ENCODE measurements at regions not wholly inside any gene's neighbourhood (a gene's known extent, or its start where the extent isn't known, plus 50 kb on each side); places are given as distances from the start of the nearest gene placed in this dataset.

GRCh38 chr13:34628209-34628682 is 313.8 kb upstream of the NBEA start:
- no peaks in the 10 kb centered on the region for H3K9me3 ChIP-seq (ENCODE audit: control insufficient read depth, low read length, poor library complexity, severe bottlenecking)
- Mint-ChIP-seq H3K27me3 (peaks cover 7% of the 10 kb centered on the region), H3K4me3 (no peak overlapping the region), H3K27ac (no peak overlapping the region), H3K4me1 (no peaks in the 10 kb centered on the region), H3K36me3 (ENCODE audit: low read depth) (no peaks in the 10 kb centered on the region)
- DNase-seq (no peak), ATAC-seq (no peak)

GRCh38 chr13:34634448-34634847 is 307.6 kb upstream of the NBEA start:
- Mint-ChIP-seq H3K36me3 (ENCODE audit: low read depth) (no peaks in the 10 kb centered on the region), H3K4me3 (no peak overlapping the region), H3K27ac (no peak overlapping the region), H3K4me1 (no peaks in the 10 kb centered on the region), H3K27me3 (no peaks in the 10 kb centered on the region)
- H3K9me3 ChIP-seq (ENCODE audit: control insufficient read depth, low read length, poor library complexity, severe bottlenecking), result no peaks in the 10 kb centered on the region
- no peak for ATAC-seq
- DNase-seq, result no peak

- DNase-seq, result no peak
- Mint-ChIP-seq H3K4me1 (no peaks in the 10 kb centered on the region), H3K36me3 (ENCODE audit: low read depth) (no peaks in the 10 kb centered on the region), H3K27me3 (no peaks in the 10 kb centered on the region), H3K27ac (no peak overlapping the region), H3K4me3 (no peak overlapping the region)
- no peaks in the 10 kb centered on the region for H3K9me3 ChIP-seq (ENCODE audit: control insufficient read depth, low read length, poor library complexity, severe bottlenecking)
- no peak for ATAC-seq
Measured at GRCh38 chr13:34637138-34637537, 304.9 kb upstream of the NBEA start.

DNA sequence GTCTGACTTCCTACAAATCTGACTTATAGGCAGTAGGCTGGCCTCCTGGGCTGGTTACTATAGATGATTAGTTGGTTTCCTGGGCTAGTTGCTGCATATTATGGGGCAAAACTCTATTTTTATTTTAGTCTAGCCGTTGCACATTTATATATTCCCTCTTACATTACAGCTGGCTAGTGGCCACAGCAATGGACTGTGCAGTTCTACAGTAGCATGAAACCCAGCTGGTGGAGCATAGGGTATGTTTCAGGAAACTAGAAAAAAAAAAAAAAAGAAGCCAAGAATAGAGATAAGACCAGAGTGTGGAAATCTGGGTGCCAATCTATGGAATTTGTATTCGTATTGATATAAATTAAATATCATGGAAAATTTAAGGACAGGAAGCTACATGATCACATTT is 304.4 kb upstream of the NBEA start:
- H3K27me3 Mint-ChIP-seq, result no peaks in the 10 kb centered on the region

GRCh38 chr13:34638897-34639296 is 303.2 kb upstream of the NBEA start:
- Mint-ChIP-seq H3K27me3 (no peaks in the 10 kb centered on the region), H3K4me1 (no peaks in the 10 kb centered on the region), H3K36me3 (ENCODE audit: low read depth) (no peaks in the 10 kb centered on the region), H3K4me3 (no peak overlapping the region), H3K27ac (no peak overlapping the region)
- no peaks in the 10 kb centered on the region for H3K9me3 ChIP-seq (ENCODE audit: control insufficient read depth, low read length, poor library complexity, severe bottlenecking)
- ATAC-seq (no peak), DNase-seq (no peak)

More for the DNA sequence above, 304.4 kb upstream of the NBEA start:
- no peaks in the 10 kb centered on the region for H3K36me3 Mint-ChIP-seq (ENCODE audit: low read depth)
- ATAC-seq (no peak), DNase-seq (no peak)
- no peak overlapping the region for H3K27ac Mint-ChIP-seq
- H3K4me3 Mint-ChIP-seq, result no peak overlapping the region
- no peaks in the 10 kb centered on the region for H3K4me1 Mint-ChIP-seq
- no peaks in the 10 kb centered on the region for H3K9me3 ChIP-seq (ENCODE audit: control insufficient read depth, low read length, poor library complexity, severe bottlenecking)

- Mint-ChIP-seq H3K4me3 (no peak overlapping the region), H3K27me3 (no peaks in the 10 kb centered on the region), H3K36me3 (ENCODE audit: low read depth) (no peaks in the 10 kb centered on the region), H3K4me1 (no peaks in the 10 kb centered on the region), H3K27ac (no peak overlapping the region)
- no peaks in the 10 kb centered on the region for H3K9me3 ChIP-seq (ENCODE audit: control insufficient read depth, low read length, poor library complexity, severe bottlenecking)
- no peak for ATAC-seq
- no peak for DNase-seq
Measured at GRCh38 chr13:34640179-34640992, 301.7 kb upstream of the NBEA start.

GRCh38 chr13:34640993-34641330 is 301.1 kb upstream of the NBEA start:
- DNase-seq, result no peak
- H3K9me3 ChIP-seq (ENCODE audit: control insufficient read depth, low read length, poor library complexity, severe bottlenecking), result no peaks in the 10 kb centered on the region
- H3K4me1 Mint-ChIP-seq, result no peaks in the 10 kb centered on the region
- no peaks in the 10 kb centered on the region for H3K27me3 Mint-ChIP-seq
- H3K36me3 Mint-ChIP-seq (ENCODE audit: low read depth), result no peaks in the 10 kb centered on the region
- no peak overlapping the region for H3K4me3 Mint-ChIP-seq
- ATAC-seq, result no peak
- no peak overlapping the region for H3K27ac Mint-ChIP-seq

DNA sequence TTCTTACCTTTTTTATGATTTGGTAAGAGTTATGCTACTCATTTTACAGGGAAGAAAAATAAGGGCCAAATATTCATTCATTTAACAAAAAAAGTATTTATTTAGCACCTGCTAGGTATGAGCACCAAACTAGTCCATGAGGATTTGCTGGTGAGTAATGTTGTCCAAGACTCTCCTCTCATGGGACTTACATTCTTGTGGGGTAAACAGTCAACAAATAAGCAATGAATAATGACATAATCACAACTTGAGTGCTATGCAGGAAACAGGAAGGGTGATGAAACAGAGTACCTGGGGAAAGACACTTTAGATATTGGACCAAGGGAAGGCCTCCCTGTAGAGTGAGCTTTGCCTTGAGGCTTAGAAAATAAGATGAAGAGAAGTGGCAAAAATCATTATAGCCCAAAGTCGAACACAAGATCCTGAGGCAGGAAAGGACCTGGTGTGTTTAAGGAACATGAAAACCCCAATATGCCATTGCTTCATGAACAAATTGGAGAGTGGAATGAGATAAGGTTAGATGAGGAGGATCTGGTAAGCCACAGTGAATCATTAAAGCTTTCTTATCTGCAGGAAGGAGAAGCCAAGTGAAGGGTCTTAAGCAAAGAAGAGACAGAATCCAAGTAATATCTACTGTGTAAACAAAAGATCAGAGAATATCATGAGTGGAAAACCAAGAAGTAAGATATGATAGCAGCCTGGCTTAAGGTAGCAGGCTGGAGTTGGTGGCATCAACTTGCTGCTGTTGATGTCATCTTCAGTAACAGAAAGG is 294.5 kb upstream of the NBEA start:
- Mint-ChIP-seq H3K4me1 (no peaks in the 10 kb centered on the region), H3K36me3 (ENCODE audit: low read depth) (no peaks in the 10 kb centered on the region), H3K27ac (no peak overlapping the region), H3K27me3 (no peaks in the 10 kb centered on the region), H3K4me3 (no peak overlapping the region)
- ATAC-seq (no peak), DNase-seq (no peak)
- no peaks in the 10 kb centered on the region for H3K9me3 ChIP-seq (ENCODE audit: control insufficient read depth, low read length, poor library complexity, severe bottlenecking)

DNA sequence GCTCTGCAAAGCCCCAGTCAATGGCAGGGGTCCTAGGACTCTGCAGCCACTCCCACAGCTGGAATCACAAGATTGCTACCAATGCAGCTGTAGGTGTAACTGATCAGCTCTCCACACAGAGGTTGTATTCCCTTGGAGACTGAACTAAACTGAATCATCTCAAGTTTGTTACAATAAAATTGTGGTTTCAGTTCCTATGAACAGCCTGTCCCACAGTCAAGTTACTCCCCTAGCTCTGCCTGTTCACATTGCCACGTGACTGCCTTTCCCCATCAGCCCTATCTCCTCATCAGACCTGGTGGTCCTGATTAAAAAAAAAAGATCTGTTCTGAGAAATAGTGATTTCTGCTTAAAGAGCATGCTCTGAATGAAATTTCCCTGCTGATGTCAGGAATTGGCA is 287.9 kb upstream of the NBEA start:
- Mint-ChIP-seq H3K4me3 (no peak overlapping the region), H3K36me3 (ENCODE audit: low read depth) (no peaks in the 10 kb centered on the region), H3K27ac (no peak overlapping the region), H3K27me3 (no peaks in the 10 kb centered on the region), H3K4me1 (no peaks in the 10 kb centered on the region)
- DNase-seq, result no peak
- no peaks in the 10 kb centered on the region for H3K9me3 ChIP-seq (ENCODE audit: control insufficient read depth, low read length, poor library complexity, severe bottlenecking)
- no peak for ATAC-seq

DNA sequence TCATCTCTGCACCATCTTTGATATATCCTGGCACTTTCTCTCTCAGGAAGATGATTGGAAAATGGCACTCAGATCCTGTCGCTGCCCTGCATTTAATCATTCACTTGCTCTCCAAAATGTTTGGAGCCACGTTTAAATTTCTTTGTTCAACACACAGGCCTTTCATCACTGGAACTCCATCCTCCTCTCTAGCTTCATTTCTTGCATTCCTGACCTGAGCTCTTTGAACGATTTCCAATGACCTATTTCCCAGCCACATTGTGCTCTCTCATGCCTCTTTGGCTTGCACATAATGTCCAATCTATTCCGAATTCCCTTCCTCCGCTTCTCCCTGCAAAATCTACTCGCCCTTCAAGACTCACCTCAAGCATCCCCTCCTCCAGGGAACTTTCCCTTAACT is 287.4 kb upstream of the NBEA start:
- no peak for DNase-seq
- H3K36me3 Mint-ChIP-seq (ENCODE audit: low read depth), result no peaks in the 10 kb centered on the region
- no peaks in the 10 kb centered on the region for H3K27me3 Mint-ChIP-seq
- no peaks in the 10 kb centered on the region for H3K9me3 ChIP-seq (ENCODE audit: control insufficient read depth, low read length, poor library complexity, severe bottlenecking)
- H3K4me1 Mint-ChIP-seq, result no peaks in the 10 kb centered on the region
- ATAC-seq, result no peak
- H3K27ac Mint-ChIP-seq, result no peak overlapping the region
- no peak overlapping the region for H3K4me3 Mint-ChIP-seq

- no peak for DNase-seq
- no peaks in the 10 kb centered on the region for H3K4me1 Mint-ChIP-seq
- no peak for ATAC-seq
- H3K27me3 Mint-ChIP-seq, result no peaks in the 10 kb centered on the region
- H3K27ac Mint-ChIP-seq, result no peak overlapping the region
- no peak overlapping the region for H3K4me3 Mint-ChIP-seq
- H3K36me3 Mint-ChIP-seq (ENCODE audit: low read depth), result no peaks in the 10 kb centered on the region
- no peaks in the 10 kb centered on the region for H3K9me3 ChIP-seq (ENCODE audit: control insufficient read depth, low read length, poor library complexity, severe bottlenecking)
Measured at GRCh38 chr13:34655554-34655953, 286.5 kb upstream of the NBEA start.

GRCh38 chr13:34657716-34658115 is 284.4 kb upstream of the NBEA start:
- ATAC-seq, result no peak

DNA sequence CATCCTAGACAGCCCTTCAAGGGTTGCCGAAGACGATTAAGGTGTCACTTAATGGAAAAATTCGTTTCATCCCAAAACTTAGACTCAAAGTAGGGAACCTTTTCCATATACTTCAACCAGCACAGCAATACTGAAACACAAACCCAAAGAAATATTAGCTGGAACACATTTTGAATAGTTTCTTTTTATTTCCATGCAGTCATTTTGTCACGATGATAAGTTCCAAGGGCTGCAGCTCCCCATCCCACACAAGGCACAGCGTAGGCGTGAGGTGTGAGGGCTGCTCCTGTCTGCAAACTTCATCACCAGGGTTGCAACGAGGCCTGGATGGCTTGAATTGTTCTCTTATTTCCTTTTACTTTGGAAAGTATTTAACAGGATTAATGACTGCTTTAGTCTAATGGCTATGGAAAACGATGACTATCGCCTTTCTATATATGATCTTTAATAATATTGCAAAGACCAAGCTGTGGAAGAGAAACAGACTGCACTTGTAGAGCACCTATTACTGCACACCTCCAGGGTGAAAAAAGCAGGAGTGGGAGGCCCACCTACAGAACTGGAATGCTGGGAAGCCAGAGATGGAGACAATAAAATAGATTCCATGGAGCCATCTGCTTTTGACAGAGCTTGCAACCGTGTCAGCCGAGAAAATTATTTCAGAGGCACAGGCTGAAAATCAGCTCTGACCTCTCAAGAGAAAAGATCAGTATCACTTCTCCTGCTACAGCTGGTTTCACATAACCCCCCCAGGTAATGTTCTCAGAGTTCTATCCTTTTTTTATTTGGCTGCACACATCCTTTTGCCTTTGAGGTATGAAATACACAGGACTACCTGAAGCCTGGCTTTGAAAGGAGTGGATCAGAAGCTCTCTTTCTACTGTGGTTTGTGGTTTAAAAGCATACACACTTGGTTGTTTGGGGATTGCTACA is 274.5 kb upstream of the NBEA start:
- Mint-ChIP-seq H3K4me1 (no peaks in the 10 kb centered on the region), H3K27me3 (no peaks in the 10 kb centered on the region), H3K36me3 (ENCODE audit: low read depth) (no peaks in the 10 kb centered on the region), H3K27ac (no peak overlapping the region), H3K4me3 (no peak overlapping the region)
- DNase-seq (no peak), ATAC-seq (no peak)
- H3K9me3 ChIP-seq (ENCODE audit: control insufficient read depth, low read length, poor library complexity, severe bottlenecking), result no peaks in the 10 kb centered on the region

More at GRCh38 chr13:34657716-34658115, 284.4 kb upstream of the NBEA start:
- Mint-ChIP-seq H3K4me1 (no peaks in the 10 kb centered on the region), H3K4me3 (no peak overlapping the region), H3K27me3 (no peaks in the 10 kb centered on the region), H3K36me3 (ENCODE audit: low read depth) (no peaks in the 10 kb centered on the region), H3K27ac (no peak overlapping the region)
- no peak for DNase-seq
- H3K9me3 ChIP-seq (ENCODE audit: control insufficient read depth, low read length, poor library complexity, severe bottlenecking), result no peaks in the 10 kb centered on the region

All from T-helper 17 cell (primary cell).